ENCODE measurements at regions not wholly inside any gene's neighbourhood (a gene's known extent, or its start where the extent isn't known, plus 50 kb on each side); places are given as distances from the start of the nearest gene placed in this dataset.

DNA sequence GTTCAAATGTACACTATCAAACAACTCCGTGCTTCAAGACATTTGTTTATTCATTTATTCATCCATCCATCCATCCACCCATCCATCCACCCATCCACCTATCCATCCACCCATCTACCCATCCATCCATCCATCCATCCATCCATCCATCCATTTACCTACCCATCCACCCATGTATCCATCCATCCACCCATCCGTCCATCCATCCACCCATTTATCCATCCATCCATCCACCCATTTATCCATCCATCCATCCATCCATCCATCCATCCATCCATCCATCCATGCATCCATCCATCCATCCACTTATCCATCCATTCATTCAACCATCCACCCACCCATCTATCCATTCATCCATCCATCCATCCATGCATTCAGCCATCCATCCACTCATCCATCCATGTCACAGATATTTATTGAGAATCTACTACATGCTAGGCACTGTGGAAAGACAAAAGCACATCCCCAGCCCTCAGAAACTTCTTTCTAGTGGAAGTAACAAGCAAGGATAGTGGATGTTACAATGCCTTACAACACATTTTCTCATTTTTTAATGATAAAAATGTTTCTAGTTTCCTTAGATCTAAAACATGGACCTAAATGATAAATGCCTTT, 237.6 kb downstream of the ZNF536 start:
- DNase-seq (ENCODE audit: low spot score) = no peak

DNA sequence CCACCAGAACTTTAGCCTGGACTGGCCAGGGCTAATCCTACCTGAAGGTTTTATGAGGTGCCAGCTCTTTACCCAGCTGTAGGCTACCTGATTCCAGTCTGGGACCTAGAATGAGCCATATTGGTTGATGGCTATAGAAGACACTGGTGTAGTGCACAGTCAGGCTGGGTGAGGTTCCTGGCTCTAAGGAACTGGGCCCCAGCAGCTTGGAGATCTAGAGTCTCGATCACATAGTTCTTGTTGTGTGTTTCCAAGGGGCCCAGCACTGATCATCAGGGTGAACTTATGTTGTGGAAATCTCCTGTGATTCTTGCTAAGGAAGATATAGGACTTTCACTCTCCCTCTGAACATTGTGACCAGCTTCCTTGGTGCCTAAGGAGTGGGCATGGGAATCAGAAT, 236.3 kb downstream of the ZNF536 start:
- no peak for DNase-seq (ENCODE audit: low spot score)

Data from mesenteric fat pad (tissue), 1 donor.